Chondrocyte (in vitro differentiated cells): ENCODE measurements at regions not wholly inside any gene's neighbourhood (a gene's known extent, or its start where the extent isn't known, plus 50 kb on each side); places are given as distances from the start of the nearest gene placed in this dataset.

Experiments used
- DNase-seq: peaks from one replicate; pipeline ENCODE4 v3.0.0; 2021; ENCODE audit warnings: mixed read lengths, low spot score
- H3K27ac Mint-ChIP-seq: one replicate; pipeline ENCODE4 v1.8.0; 2021; ENCODE audit warnings: mild to moderate bottlenecking, moderate library complexity, mixed read lengths; ENCODE audit not compliant: unreplicated experiment
- H3K27me3 Mint-ChIP-seq: 2 replicates; pipeline ENCODE4 v1.8.0; 2021; ENCODE audit warnings: low read depth, mixed read lengths
- H3K36me3 Mint-ChIP-seq: 2 replicates; pipeline ENCODE4 v1.8.0; 2021; ENCODE audit warnings: low read depth, mixed read lengths
- H3K4me1 Mint-ChIP-seq: 2 replicates; pipeline ENCODE4 v1.8.0; 2021; ENCODE audit warnings: low read depth, mild to moderate bottlenecking, mixed read lengths
- H3K4me3 Mint-ChIP-seq: one replicate; pipeline ENCODE4 v1.8.0; 2021; ENCODE audit warnings: mild to moderate bottlenecking, moderate library complexity, mixed read lengths; ENCODE audit not compliant: unreplicated experiment
- H3K9me3 Mint-ChIP-seq: 2 replicates; pipeline ENCODE4 v1.8.0; 2021; ENCODE audit warnings: low read depth, mixed read lengths
- TF ChIP-seq, protein P1 (sequence below): fragments of 200-600 bp; sonication (generic); IDR thresholded peaks from 2 replicates; pipeline ENCODE4 v1.5.0; 2021; ENCODE audit warnings: antibody characterized with exemption, mild to moderate bottlenecking, moderate library complexity

DNA sequence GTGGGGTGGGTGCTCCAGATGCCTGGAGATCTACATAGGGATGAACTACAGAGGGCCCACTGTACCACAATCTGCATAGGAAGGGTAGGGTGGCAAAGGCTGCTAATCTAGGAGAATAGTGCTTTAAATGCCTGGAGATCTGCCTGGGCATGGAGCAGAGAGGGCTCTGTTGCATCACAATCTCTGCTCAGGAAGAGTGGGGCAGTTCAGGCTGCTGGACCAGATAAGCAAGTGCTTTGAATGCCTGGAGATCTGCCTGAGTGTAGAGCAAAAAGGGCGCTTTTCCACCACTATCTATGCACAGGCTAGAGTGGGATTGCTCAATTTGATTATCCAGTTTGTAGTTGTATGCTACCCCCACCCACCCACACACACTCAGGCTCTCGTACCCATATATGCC is 886.3 kb upstream of the SEL1L start:
- no peaks in the 10 kb centered on the region for H3K27me3 Mint-ChIP-seq

DNA sequence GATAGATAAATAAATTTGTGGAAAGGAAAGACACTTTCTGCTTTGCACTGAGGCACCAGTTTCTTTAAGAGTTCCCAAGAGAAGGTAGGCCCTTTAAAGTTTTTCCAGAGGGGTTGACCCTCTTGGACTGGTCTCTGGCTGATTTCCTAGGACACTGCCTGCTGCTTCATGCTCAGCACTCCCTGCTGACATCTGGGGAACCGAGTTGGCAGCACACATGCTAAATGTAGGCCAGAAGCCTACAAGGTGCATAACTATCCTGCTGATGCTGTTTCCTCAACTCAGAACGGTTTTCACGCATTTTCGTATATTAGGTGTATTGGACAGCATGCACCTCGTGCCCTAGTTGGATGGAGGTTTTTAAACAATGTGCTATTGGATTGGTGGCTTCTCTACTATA is 887.2 kb upstream of the SEL1L start:
- H3K27me3 Mint-ChIP-seq = no peaks in the 10 kb centered on the region
- H3K4me3 Mint-ChIP-seq = no peak overlapping the region
- DNase-seq = no peak
- H3K36me3 Mint-ChIP-seq = no peaks in the 10 kb centered on the region
- TF ChIP-seq, protein P1, sequence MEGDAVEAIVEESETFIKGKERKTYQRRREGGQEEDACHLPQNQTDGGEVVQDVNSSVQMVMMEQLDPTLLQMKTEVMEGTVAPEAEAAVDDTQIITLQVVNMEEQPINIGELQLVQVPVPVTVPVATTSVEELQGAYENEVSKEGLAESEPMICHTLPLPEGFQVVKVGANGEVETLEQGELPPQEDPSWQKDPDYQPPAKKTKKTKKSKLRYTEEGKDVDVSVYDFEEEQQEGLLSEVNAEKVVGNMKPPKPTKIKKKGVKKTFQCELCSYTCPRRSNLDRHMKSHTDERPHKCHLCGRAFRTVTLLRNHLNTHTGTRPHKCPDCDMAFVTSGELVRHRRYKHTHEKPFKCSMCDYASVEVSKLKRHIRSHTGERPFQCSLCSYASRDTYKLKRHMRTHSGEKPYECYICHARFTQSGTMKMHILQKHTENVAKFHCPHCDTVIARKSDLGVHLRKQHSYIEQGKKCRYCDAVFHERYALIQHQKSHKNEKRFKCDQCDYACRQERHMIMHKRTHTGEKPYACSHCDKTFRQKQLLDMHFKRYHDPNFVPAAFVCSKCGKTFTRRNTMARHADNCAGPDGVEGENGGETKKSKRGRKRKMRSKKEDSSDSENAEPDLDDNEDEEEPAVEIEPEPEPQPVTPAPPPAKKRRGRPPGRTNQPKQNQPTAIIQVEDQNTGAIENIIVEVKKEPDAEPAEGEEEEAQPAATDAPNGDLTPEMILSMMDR = no peak
- H3K4me1 Mint-ChIP-seq = no peaks in the 10 kb centered on the region
- peaks cover 41% of the 10 kb centered on the region for H3K9me3 Mint-ChIP-seq
- H3K27ac Mint-ChIP-seq = no peak overlapping the region

More for the DNA sequence above, 886.3 kb upstream of the SEL1L start:
- no peak for DNase-seq
- H3K4me3 Mint-ChIP-seq = no peak overlapping the region
- H3K27ac Mint-ChIP-seq = no peak overlapping the region
- TF ChIP-seq, protein P1 = no peak
- no peaks in the 10 kb centered on the region for H3K36me3 Mint-ChIP-seq
- no peaks in the 10 kb centered on the region for H3K4me1 Mint-ChIP-seq
- peaks cover 45% of the 10 kb centered on the region for H3K9me3 Mint-ChIP-seq

DNA sequence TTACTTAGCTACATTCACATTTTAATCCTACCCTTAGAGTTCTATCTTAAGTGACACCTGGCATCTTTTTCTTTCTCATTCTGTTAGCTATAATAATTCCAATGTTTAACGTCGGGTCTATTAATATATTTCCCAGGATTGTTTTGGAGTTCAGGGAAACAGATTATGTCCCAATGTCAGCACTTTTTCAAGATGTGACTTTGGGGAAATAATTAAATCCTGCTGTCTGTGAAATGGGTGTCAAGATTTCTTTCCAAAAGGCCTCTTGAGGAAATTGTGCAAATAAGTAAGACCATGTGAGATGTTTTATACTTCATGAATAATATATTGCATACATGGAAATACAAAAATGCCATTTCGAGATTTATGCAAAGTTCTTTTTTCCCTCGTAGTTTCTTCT is 887.6 kb upstream of the SEL1L start:
- DNase-seq = no peak
- Mint-ChIP-seq H3K9me3 (peaks cover 39% of the 10 kb centered on the region), H3K27ac (no peak overlapping the region), H3K36me3 (no peaks in the 10 kb centered on the region), H3K4me1 (no peaks in the 10 kb centered on the region), H3K27me3 (no peaks in the 10 kb centered on the region), H3K4me3 (no peak overlapping the region)
- TF ChIP-seq, protein P1 = no peak

DNA sequence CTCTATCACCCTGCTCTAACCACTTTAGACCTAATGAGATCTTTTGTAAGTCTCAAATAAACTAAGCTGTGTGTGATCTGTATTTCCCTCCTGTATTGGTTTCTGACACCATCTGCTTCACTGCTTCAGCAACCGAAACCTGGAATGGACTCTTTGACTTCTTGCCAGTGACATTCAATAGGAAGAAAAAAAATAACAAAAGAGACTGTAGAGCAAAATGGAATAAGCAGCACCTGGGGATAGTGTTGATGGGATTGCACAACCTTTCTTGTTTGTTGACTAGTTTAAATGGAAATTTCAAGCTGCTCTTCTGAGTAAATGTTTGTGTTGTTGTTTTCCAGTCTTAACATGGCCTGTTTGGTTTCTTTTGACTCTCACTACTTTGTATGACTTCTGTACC is 888.6 kb upstream of the SEL1L start:
- H3K27ac Mint-ChIP-seq = no peak overlapping the region
- no peak for DNase-seq
- H3K4me3 Mint-ChIP-seq = no peak overlapping the region
- H3K27me3 Mint-ChIP-seq = no peaks in the 10 kb centered on the region
- no peaks in the 10 kb centered on the region for H3K4me1 Mint-ChIP-seq
- H3K36me3 Mint-ChIP-seq = no peaks in the 10 kb centered on the region
- TF ChIP-seq, protein P1 = no peak
- H3K9me3 Mint-ChIP-seq = peaks cover 40% of the 10 kb centered on the region

DNA sequence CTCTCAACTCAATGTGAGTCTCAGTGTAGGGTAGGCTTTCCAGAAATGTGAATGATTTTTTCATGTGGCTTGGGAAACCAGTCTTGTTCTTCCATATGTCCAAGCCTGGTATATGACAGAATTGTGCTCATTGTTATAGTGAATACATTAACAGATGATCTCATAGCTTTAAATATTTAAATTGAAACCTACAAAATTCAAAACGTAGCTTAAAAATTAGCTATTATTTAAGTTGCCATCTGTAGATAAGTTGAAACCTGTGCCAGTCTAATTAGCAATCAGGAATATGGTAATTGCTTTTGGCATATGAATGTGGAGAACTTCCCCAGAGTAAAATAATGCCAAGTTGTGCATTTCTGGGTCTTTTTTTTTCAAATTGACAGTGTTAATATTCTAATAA is 891.6 kb upstream of the SEL1L start:
- no peaks in the 10 kb centered on the region for H3K36me3 Mint-ChIP-seq
- H3K27ac Mint-ChIP-seq = no peak overlapping the region
- no peak overlapping the region for H3K4me3 Mint-ChIP-seq
- no peaks in the 10 kb centered on the region for H3K27me3 Mint-ChIP-seq
- H3K9me3 Mint-ChIP-seq = peaks cover 30% of the 10 kb centered on the region
- TF ChIP-seq, protein P1 = no peak
- H3K4me1 Mint-ChIP-seq = no peaks in the 10 kb centered on the region
- DNase-seq = no peak
